Activated CD8-positive, alpha-beta memory T cell treated with anti-CD3 and anti-CD28 coated beads for 36 hours (primary cell): ENCODE measurements at regions not wholly inside any gene's neighbourhood (a gene's known extent, or its start where the extent isn't known, plus 50 kb on each side); places are given as distances from the start of the nearest gene placed in this dataset.
"Not testable (repeated sequence)": the region's sequence is repeated elsewhere in the genome, so short reads cannot be mapped to it uniquely, and the experiment has no call there.

Experiments
- CTCF ChIA-PET: fragments of 350-600 bp; sonication (Branson Sonifier 250); formaldehyde crosslinking; loops from one replicate; lab custom pipeline; 2021; ENCODE audit warnings: antibody characterized with exemption; lab: Charles Lee
- POLR2A ChIA-PET: fragments of 350-600 bp; sonication (Branson Sonifier 250); formaldehyde crosslinking; loops from one replicate; lab custom pipeline; 2021; ENCODE audit warnings: antibody characterized with exemption; lab: Charles Lee

DNA sequence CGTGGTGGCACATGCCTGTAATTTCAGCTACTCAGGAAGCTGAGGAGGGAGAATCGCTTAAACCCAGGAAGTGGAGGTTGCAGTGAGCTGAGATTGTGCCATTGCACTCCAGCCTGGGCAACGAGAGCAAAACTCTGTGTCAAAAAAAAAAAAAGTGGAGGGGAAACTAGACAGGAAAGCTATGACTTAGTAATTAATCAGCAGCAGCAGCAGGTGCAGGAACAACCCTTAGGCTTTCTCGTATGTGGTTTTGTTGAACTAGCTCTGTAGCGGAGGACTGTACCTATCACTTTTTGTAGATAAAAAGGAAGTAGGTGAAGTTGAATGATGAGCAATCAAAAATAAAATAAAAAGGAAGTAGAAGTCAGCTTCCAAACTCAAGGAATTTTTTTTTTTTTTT lies 76.9 kb upstream of the KMT2C start:
- POLR2A ChIA-PET: interaction anchor here (0.6 to 0.7 kb wide), 2 partner anchors 53 to 329 kb away, joined by 3 to 5 read pairs; no protein-coding TSS in a partner anchor
- CTCF ChIA-PET: interaction anchor here (1.2 kb wide), 1 partner anchor 18 kb away, joined by 3 read pairs; no protein-coding TSS in a partner anchor

DNA sequence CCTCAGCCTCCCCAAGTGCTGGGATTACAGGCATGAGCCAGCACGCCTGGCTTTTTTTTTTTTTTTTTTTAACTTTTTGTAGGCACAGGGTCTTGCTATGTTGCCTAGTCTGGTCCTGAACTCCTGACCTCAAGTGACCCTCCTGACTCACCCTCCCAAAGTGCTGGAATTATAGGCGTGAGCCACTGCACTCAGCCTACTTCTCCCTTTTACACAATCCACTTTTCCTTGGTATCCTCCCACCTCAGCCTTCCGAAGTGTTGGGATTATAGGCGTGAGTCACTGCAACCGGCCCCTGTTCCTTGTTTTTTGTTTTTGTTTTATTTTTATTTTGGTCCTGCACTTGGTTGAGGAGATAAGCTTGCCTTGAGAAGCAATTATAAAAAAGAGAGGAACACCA lies 75.9 kb upstream of the KMT2C start:
- CTCF ChIA-PET: no interaction called here
- POLR2A ChIA-PET: no interaction called here

DNA sequence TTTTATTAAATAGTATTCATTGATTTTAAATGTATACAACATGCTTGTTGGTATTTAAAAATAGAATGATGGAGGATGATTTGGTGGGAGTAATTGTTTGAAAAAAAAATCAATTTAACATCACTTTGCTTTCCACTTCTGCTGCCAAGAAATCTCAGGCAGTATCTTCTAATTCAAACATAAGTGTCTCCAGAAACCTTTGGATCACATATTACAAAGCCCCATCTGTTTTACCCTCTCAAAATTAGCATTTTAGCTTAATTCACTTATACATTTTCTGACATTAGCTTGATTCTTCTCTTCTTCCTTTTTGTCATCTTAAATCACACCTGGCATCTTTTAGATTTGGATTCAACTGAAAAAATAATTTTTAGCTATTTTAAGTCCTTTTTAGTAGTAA lies 72.9 kb upstream of the KMT2C start:
- POLR2A ChIA-PET: interaction anchor here (1.4 kb wide), 1 partner anchor 45 kb away, joined by 3 read pairs; no protein-coding TSS in a partner anchor
- CTCF ChIA-PET: no interaction called here

DNA sequence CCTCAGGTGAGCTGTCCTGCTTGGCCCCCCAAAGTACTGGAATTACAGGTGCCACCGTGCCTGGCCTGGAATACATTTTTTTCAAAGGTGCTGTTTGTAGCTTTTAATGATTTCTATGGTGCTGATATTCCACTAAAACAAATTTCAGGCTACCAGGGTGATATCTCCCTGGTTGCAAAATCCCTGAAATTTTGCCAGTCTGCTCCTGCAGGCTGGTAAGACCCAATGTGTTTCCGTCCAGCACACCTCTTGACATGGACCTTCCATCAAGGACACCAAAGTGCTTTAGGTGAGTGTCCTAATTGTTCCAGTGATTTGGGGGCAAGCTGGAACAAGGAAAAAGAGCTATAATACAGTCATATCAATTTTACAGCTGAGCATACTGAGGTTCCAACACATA lies 69.8 kb upstream of the KMT2C start:
- ChIA-PET POLR2A (interaction anchor here (0.6 kb wide), 1 partner anchor 105 kb away, joined by 5 read pairs; no protein-coding TSS in a partner anchor), CTCF (no interaction called here)

DNA sequence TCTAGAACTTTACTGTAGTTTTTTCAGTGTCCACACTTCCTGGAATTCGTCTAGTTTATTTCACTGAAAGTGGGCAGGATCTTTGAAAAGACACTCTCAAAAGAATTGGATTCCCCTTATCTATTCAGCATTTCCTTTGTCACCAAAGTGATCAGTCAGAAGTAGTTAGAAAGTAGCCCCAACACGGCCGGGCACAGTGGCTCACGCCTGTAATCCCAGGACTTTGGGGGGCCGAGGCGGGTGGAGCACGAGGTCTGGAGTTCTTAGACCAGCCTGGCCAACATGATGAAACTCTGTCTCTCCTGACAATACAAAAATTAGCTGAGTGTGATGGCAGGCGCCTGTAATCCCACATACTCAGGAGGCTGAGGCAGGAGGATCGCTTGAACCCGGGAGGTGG lies 69.0 kb upstream of the KMT2C start:
- POLR2A ChIA-PET: interaction anchor here (0.6 kb wide), 1 partner anchor 106 kb away, joined by 5 read pairs; no protein-coding TSS in a partner anchor

DNA sequence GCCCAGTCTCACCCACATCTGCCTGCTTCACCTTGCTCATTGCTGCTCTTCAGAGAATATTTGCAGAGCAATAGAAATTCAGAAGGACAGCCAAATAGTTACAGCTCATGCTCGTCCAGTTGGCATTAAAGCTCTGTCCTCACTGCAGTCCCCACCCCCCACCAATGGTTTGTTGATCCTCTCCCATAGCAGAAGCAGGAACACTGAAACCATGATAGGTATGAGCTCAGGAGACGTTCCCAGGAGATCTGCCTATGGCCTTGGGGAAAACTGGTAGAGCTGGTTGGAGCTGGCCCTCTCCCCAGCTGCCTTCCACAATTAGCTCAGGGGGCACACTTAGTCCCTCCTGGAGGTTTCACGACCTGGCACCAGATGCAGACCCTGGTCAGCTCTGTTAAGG lies 68.6 kb upstream of the KMT2C start:
- POLR2A ChIA-PET: no interaction called here

More for the DNA sequence above, 69.0 kb upstream of the KMT2C start:
- CTCF ChIA-PET: interaction anchor here (0.7 kb wide), 1 partner anchor 171 kb away, joined by 4 read pairs; no protein-coding TSS in a partner anchor

DNA sequence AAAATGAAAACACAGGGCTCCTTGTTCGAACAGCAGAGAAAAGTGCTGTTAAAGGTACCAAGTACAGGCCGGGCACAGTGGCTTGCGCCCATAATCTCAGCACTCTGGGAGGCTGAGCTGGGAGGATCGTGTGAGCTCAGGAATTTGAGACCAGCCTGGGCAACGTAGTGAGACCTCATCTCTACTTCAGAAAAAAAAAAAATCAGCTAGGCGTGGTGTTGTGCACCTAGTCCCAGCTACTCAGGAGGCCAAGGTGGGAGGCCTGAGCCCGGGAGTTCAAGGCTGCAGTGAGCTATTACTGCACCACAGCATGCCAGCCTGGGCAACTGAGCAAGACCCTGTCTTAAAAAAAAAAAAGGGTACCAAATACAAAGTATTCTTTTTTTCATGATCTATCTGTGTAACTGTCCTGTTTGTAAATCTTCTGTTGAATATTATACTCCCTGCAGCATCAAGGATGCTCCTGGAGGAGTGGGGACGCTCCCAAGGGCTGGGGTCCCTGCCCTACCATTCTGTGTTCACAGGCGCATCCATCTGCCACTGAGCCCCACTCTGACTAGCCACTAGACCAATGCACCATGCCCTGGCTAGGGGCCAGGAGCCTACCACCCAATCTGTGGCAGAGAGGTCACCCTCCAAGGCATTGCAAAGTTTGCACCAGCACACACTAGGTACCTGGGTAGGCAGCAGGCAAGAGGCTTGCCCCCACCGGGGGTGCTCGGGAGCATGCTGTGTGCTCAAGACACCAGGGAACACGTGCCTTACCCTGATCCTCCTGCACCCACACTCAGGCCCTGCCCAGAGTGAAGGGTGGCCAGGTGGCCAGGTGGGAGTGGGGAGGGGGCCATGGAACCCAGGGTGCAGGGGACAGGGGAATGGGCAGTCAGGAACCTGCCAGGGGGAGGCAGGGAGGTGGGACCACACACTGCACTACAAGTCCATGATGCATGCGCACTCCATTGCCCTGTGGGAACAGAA lies 67.3 kb upstream of the KMT2C start:
- CTCF ChIA-PET: no interaction called here
- POLR2A ChIA-PET: no interaction called here

More for the DNA sequence above, 68.6 kb upstream of the KMT2C start:
- CTCF ChIA-PET: no interaction called here

DNA sequence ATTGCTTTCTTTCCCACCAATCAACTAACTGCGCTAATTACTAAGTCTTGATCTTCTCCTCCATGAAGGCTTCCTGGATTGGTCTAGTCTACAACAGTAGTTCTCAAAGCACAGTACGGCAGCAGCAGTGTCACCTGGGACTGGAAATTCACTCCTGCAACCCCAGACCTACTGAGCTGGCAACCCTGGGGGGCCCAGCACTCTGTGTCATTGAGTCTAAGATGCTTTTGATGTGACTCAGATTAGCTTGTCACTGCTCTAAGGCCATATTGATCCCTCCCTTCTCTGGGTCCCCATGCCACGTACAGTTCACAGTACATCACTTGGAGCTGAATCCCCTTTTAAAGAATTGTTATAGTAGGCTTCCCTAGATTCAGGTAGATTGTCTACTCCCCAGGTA lies 65.7 kb upstream of the KMT2C start:
- POLR2A ChIA-PET: no interaction called here
- CTCF ChIA-PET: no interaction called here

DNA sequence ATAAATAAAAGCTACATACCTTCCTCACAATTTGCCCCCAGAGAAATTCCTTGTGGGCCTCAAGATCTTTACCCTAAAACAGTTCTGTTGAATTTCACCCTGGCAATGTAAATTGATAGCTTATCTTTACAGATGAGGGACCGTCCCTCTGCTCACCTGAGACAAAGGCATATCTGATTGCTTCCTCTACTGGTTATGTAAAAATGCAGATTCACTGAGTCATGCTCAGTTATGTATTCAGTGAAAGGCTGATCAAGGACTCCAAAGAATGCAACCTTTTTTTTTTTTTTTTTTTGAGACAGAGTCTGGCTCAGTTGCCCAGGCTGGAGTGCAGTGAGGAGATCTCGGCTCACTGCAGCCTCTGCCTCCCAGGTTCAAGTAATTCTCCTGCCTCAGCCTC lies 64.2 kb upstream of the KMT2C start:
- CTCF ChIA-PET, POLR2A ChIA-PET: not testable (repeated sequence)

DNA sequence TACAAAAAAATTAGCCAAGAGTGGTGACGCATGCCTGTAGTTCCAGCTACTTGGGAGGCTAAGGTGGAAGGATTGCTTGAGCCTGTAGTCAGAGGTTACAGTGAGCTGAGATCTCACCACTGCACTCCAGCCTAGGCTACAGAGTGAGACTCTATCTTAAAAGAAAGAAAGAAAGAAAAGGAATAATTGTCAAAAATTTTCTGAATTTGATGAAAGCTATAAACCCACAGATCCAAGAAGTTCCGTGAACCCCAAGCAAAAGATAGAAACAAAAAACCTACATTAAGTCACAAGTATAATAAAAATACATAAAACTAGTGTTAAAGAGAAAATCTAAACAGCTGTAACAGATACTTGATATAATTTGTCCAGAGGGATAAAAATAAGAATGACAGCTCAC lies 60.1 kb upstream of the KMT2C start:
- ChIA-PET CTCF (no interaction called here), POLR2A (interaction anchor here (0.6 to 1.0 kb wide), 2 partner anchors 32 to 252 kb away, joined by 3 to 6 read pairs; no protein-coding TSS in a partner anchor)

DNA sequence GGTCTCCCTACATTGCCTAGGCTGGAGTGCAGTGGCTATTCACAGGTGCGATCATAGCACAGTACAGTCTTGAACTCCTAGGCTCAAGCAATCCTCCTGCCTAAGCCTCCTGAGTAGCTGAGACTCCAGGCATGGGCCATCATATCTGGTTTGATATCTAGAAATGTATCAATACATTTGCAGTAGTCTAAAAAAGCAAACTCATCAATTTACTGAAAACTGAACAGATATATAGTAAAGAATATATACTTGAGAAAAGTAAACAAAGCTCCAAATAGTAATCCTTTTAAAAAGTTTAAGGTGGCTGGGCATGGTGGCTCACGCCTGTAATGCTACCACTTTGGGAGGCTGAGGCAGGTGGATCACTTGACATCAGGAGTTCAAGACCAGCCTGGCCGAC lies 57.1 kb upstream of the KMT2C start:
- ChIA-PET POLR2A (no interaction called here), CTCF (interaction anchor here (0.5 kb wide), 1 partner anchor 14 kb away, joined by 3 read pairs; no protein-coding TSS in a partner anchor)

DNA sequence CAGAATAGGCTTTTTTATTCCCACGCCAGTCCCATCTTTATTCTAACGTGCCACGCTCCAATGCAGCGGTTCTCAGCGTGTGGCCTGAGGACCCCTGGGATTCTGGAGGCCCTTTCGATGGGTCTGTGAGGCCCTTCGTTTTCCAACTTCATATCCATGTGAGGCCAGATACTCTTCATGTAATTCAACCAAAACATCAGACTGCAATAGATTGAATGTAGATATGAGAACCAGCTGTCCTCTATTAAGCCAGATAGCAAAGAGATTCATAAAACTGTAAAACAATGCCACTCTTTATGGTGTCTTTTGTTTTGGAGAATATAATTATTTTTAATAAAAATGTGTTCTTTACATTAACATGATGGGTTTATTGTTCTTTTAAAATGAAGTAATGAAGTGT lies 53.2 kb upstream of the KMT2C start:
- CTCF ChIA-PET: no interaction called here
- POLR2A ChIA-PET: no interaction called here

DNA sequence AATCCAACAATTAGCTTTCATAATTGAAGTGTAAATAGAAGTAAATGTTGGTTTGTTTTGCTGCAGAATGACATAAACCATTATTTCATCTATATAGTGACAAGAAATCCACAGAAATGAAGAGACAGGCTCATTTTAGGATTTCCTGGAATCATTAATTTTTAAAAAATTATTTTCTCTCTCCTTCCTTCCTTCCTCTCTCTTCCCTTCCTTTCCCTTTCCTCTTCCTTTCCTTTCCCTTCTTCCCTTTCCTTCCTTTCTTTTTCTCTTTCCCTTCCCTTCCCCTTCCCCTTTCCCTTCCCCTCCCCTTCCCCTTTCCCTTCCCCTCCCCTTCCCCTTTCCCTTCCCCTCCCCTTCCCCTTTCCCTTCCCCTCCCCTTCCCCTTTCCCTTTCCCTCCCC lies 51.2 kb upstream of the KMT2C start:
- CTCF ChIA-PET: no interaction called here

DNA sequence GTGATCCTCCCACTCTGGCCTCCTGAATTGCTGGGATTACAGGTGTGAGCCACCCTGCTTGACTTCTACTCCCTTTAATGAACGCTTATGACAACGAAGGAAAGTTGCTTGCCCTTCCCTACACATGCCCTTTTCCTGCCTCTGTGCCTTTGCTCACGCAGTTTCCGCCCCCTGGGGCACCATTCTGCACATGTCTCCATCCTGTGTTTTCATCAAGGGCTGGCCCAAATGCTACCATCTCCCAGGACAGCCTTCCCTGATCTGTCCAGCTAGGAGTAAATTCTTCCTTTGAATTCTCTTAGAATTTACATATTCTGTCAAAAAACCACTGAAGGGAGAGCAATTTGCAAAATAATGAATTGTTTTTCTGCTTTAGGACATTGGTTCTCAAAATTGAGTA lies 50.0 kb upstream of the KMT2C start:
- POLR2A ChIA-PET: no interaction called here
- CTCF ChIA-PET: no interaction called here

More for the DNA sequence above, 51.2 kb upstream of the KMT2C start:
- POLR2A ChIA-PET: no interaction called here
